Neural cell (in vitro differentiated cells): ENCODE measurements at regions not wholly inside any gene's neighbourhood (a gene's known extent, or its start where the extent isn't known, plus 50 kb on each side); places are given as distances from the start of the nearest gene placed in this dataset.
"Not testable (repeated sequence)": the region's sequence is repeated elsewhere in the genome, so short reads cannot be mapped to it uniquely, and the experiment has no call there.

Source experiments
- CTCF ChIP-seq: fragments of 450-650 bp; IDR thresholded peaks from 2 replicates; pipeline ENCODE4 v1.5.1; 2014; ENCODE audit warnings: antibody characterized with exemption, mild to moderate bottlenecking, moderate library complexity; ENCODE audit not compliant: poor library complexity, severe bottlenecking
- EP300 ChIP-seq: fragments of 450-650 bp; conservative IDR thresholded peaks from 2 replicates; pipeline ENCODE4 v1.6.1; 2014; ENCODE audit warnings: antibody characterized with exemption, mild to moderate bottlenecking, moderate library complexity; ENCODE audit not compliant: poor library complexity, severe bottlenecking
- EZH2 ChIP-seq: fragments of 200-600, 300-800 bp; shearing (Covaris generic), sonication (generic); IDR thresholded peaks from 2 replicates; pipeline ENCODE4 v1.6.1; 2014; ENCODE audit warnings: antibody characterized with exemption, low read length, borderline replicate concordance, mild to moderate bottlenecking; ENCODE audit not compliant: insufficient read depth, poor library complexity, severe bottlenecking
- MXI1 ChIP-seq: fragments of 450-650 bp; conservative IDR thresholded peaks from 2 replicates; pipeline ENCODE4 v1.6.1; 2014; ENCODE audit warnings: antibody characterized with exemption, mild to moderate bottlenecking; ENCODE audit not compliant: poor library complexity, severe bottlenecking
- POLR2AphosphoS5 ChIP-seq: IDR thresholded peaks from 2 replicates; pipeline ENCODE4 v1.6.1; 2012
- REST ChIP-seq: IDR thresholded peaks from 2 replicates; pipeline ENCODE4 v1.6.1; 2012; ENCODE audit warnings: borderline replicate concordance
- TAF1 ChIP-seq: IDR thresholded peaks from 2 replicates; pipeline ENCODE4 v1.6.1; 2012; ENCODE audit warnings: low read depth

- not testable (repeated sequence) for TF ChIP-seq EP300, CTCF, TAF1, REST, EZH2, POLR2AphosphoS5, MXI1
Observed at GRCh38 chr2:103403388-103403787, 641.6 kb downstream of the TMEM182 start.
